SK-N-SH (cell line): ENCODE measurements at regions not wholly inside any gene's neighbourhood (a gene's known extent, or its start where the extent isn't known, plus 50 kb on each side); places are given as distances from the start of the nearest gene placed in this dataset.

ENCODE experiments used
- CTCF ChIA-PET: fragments of 300-600, 350-600 bp; formaldehyde crosslinking; extraction: SDS; loops from one replicate; lab custom pipeline; 2021; lab: Yijun Ruan, JAX
- POLR2A ChIA-PET: fragments of 350-600 bp; sonication (Branson Sonifier 250); formaldehyde crosslinking; extraction: SDS; loops from one replicate; lab custom pipeline; 2020; ENCODE audit warnings: antibody characterized with exemption, inconsistent platforms; lab: Yijun Ruan, JAX
- DNase-seq: peaks from one replicate; pipeline ENCODE4 v3.0.0; 2012
- H2AFZ ChIP-seq: fragments of 200-600 bp; sonication (generic); 2 replicates; pipeline ENCODE4 v1.8.1; 2016; ENCODE audit warnings: antibody characterized with exemption, mild to moderate bottlenecking, low read depth
- H3F3A ChIP-seq: fragments of 200-600 bp; sonication (generic); replicated peaks from 2 replicates; pipeline ENCODE3; 2016; ENCODE audit warnings: antibody characterized with exemption, mild to moderate bottlenecking; ENCODE audit not compliant: insufficient read depth
- H3K27ac ChIP-seq, 2 experiments: fragments of 200-500 bp in 1 of 2; fragments of 200-600 bp in 1 of 2; sonication (Bioruptor generic) in 1 of 2; sonication (generic), shearing (Covaris generic) in 1 of 2; 2 replicates each; pipeline versions ENCODE4 v1.5.1 to v1.6.1; 2014 to 2016; ENCODE audit warnings: low read depth in 2 of 2, inconsistent platforms in 1 of 2, low read length in 1 of 2, mild to moderate bottlenecking in 1 of 2, mixed read lengths in 1 of 2
- H3K27me3 ChIP-seq: fragments of 200-600 bp; sonication (generic), shearing (Covaris generic); 2 replicates; pipeline ENCODE4 v1.6.1; 2016; ENCODE audit warnings: mixed run types; ENCODE audit not compliant: insufficient read depth
- H3K36me3 ChIP-seq, 2 experiments: fragments of 200-500 bp in 1 of 2; fragments of 200-600 bp in 1 of 2; sonication (Bioruptor generic) in 1 of 2; sonication (generic) in 1 of 2; replicated peaks in 1 of 2; 2 replicates each; pipeline versions ENCODE3 to v1.5.1; 2014 to 2016; ENCODE audit warnings: low read length in 1 of 2, mild to moderate bottlenecking in 1 of 2; ENCODE audit not compliant: insufficient read depth in 2 of 2, control insufficient read depth in 1 of 2
- H3K4me1 ChIP-seq, 2 experiments: fragments of 200-500 bp in 1 of 2; fragments of 200-600 bp in 1 of 2; sonication (Bioruptor generic) in 1 of 2; sonication (generic), shearing (Covaris generic) in 1 of 2; 2 replicates each; pipeline versions ENCODE4 v1.5.1 to v1.6.1; 2014 to 2016; ENCODE audit warnings: low read depth in 1 of 2, low read length in 1 of 2, mixed run types in 1 of 2; ENCODE audit not compliant: insufficient read depth in 2 of 2, control insufficient read depth in 1 of 2
- H3K4me2 ChIP-seq: fragments of 200-600 bp; sonication (generic), shearing (Covaris generic); 2 replicates; pipeline ENCODE4 v1.6.1; 2017; ENCODE audit warnings: mixed run types
- H3K4me3 ChIP-seq, 2 experiments: fragments of 200-500 bp in 1 of 2; fragments of 200-600 bp in 1 of 2; sonication (Bioruptor generic) in 1 of 2; sonication (generic), shearing (Covaris generic) in 1 of 2; 2 replicates each; pipeline versions ENCODE4 v1.5.1 to v1.8.1; 2014 to 2016; ENCODE audit warnings: low read depth in 2 of 2, inconsistent platforms in 1 of 2, low read length in 1 of 2, mild to moderate bottlenecking in 1 of 2, mixed read lengths in 1 of 2, moderate library complexity in 1 of 2
- H3K79me2 ChIP-seq: fragments of 200-600 bp; sonication (generic); 2 replicates; pipeline ENCODE4 v1.8.1; 2017; ENCODE audit warnings: mild to moderate bottlenecking; ENCODE audit not compliant: insufficient read depth
- H3K9ac ChIP-seq: fragments of 200-600 bp; sonication (generic); 2 replicates; pipeline ENCODE4 v1.6.1; 2017; ENCODE audit warnings: mixed run types
- H3K9me2 ChIP-seq: fragments of 200-600 bp; sonication (generic); 2 replicates; pipeline ENCODE4 v1.6.1; 2017; ENCODE audit warnings: mixed run types
- H3K9me3 ChIP-seq: fragments of 200-600 bp; sonication (generic); 2 replicates; pipeline ENCODE4 v1.6.1; 2017; ENCODE audit warnings: mixed run types, mild to moderate bottlenecking, moderate library complexity
- H4K20me1 ChIP-seq: fragments of 200-600 bp; sonication (generic); 2 replicates; pipeline ENCODE4 v1.6.1; 2017; ENCODE audit warnings: mild to moderate bottlenecking, mixed run types; ENCODE audit not compliant: insufficient read depth
- CTCF ChIP-seq: fragments of 200-600 bp; sonication (generic); IDR thresholded peaks from 2 replicates; pipeline ENCODE4 v1.6.1; 2017; ENCODE audit warnings: antibody characterized with exemption, mild to moderate bottlenecking, moderate library complexity
- FOXJ3 ChIP-seq: sonication (generic); formaldehyde crosslinking; IDR thresholded peaks from 2 replicates; pipeline ENCODE4 v1.5.1; 2020; ENCODE audit warnings: mild to moderate bottlenecking, missing genetic modification reagents
- FOXM1 ChIP-seq: IDR thresholded peaks from 2 replicates; pipeline ENCODE4 v1.4.0; 2012; ENCODE audit warnings: low read depth, mild to moderate bottlenecking
- GABPA ChIP-seq: IDR thresholded peaks from 2 replicates; pipeline ENCODE4 v1.4.0; 2012; ENCODE audit warnings: low read depth, mild to moderate bottlenecking
- IRF3 ChIP-seq: fragments of 150-350 bp; IDR thresholded peaks from 2 replicates; pipeline ENCODE4 v1.6.1; 2016; ENCODE audit warnings: mild to moderate bottlenecking, low read depth, low read length
- MEF2A ChIP-seq: IDR thresholded peaks from 2 replicates; pipeline ENCODE4 v1.4.0; 2012; ENCODE audit warnings: low read depth, borderline replicate concordance
- MXI1 ChIP-seq: IDR thresholded peaks from 2 replicates; pipeline ENCODE4 v1.6.1; 2012; ENCODE audit warnings: mild to moderate bottlenecking, low read depth, low read length, improper control_type of control experiment
- NFIC ChIP-seq: IDR thresholded peaks from 2 replicates; pipeline ENCODE4 v1.4.0; 2012; ENCODE audit warnings: borderline replicate concordance
- NRF1 ChIP-seq: IDR thresholded peaks from 2 replicates; pipeline ENCODE4 v1.6.1; 2012; ENCODE audit warnings: low read depth, mild to moderate bottlenecking, low read length
- RFX5 ChIP-seq: IDR thresholded peaks from 2 replicates; pipeline ENCODE4 v1.6.1; 2012; ENCODE audit warnings: mild to moderate bottlenecking, improper control_type of control experiment, low read length
- RXRA ChIP-seq: IDR thresholded peaks from 2 replicates; pipeline ENCODE4 v1.4.0; 2012; ENCODE audit warnings: low read depth, mild to moderate bottlenecking, borderline replicate concordance
- SMC3 ChIP-seq: IDR thresholded peaks from 2 replicates; pipeline ENCODE4 v1.6.1; 2012; ENCODE audit warnings: low read depth, low read length, improper control_type of control experiment
- TAF1 ChIP-seq: IDR thresholded peaks from 2 replicates; pipeline ENCODE4 v1.6.1; 2012; ENCODE audit warnings: low read depth, mild to moderate bottlenecking, low read length, moderate library complexity, borderline replicate concordance
- TEAD4 ChIP-seq: IDR thresholded peaks from 2 replicates; pipeline ENCODE4 v1.4.0; 2012; ENCODE audit warnings: mild to moderate bottlenecking, borderline replicate concordance; ENCODE audit not compliant: insufficient read depth
- WGBS: methylation state at CpG from one replicate; pipeline ENCODE4 v1.1.6; 2017; ENCODE audit warnings: low lambda C conversion rate; 5-methylcytosine and 5-hydroxymethylcytosine counted together

- WGBS, result 76% methylated on average over 25 of the region's 25 CpGs
- DNase-seq, result no peak
- CTCF ChIA-PET, result interaction anchor here (1.0 to 1.2 kb wide), 2 partner anchors 9 to 11 kb away, joined by 3 to 5 read pairs; no protein-coding TSS in a partner anchor
- no peaks in the 10 kb centered on the region for H3F3A ChIP-seq
- H3K36me3 ChIP-seq, result no peaks in the 10 kb centered on the region
- no peaks in the 10 kb centered on the region for H3K9me2 ChIP-seq
- no peaks in the 10 kb centered on the region for H3K9me3 ChIP-seq
- H3K27ac ChIP-seq, result no peak overlapping the region
- H3K9ac ChIP-seq, result no peak overlapping the region
- no peak overlapping the region for H2AFZ ChIP-seq
- no peaks in the 10 kb centered on the region for H3K27me3 ChIP-seq
- no peak overlapping the region for H3K4me3 ChIP-seq
- no peaks in the 10 kb centered on the region for H3K79me2 ChIP-seq
- TF ChIP-seq TAF1 (no peak), RFX5 (no peak), FOXM1 (no peak), TEAD4 (no peak), IRF3 (no peak), FOXJ3 (CRISPR knock-in tag) (no peak), MXI1 (no peak), RXRA (no peak), NFIC (no peak), GABPA (no peak), NRF1 (no peak), MEF2A (no peak)
- H4K20me1 ChIP-seq, result no peaks in the 10 kb centered on the region
- no peak overlapping the region for H3K4me2 ChIP-seq
- H3K4me1 ChIP-seq, result no peaks in the 10 kb centered on the region
- POLR2A ChIA-PET, result no interaction called here
These were observed 304.0 kb downstream of the MBD2 start for GRCh38 chr18:53920312-53921075.

- Histone ChIP-seq H3K9me2 (no peaks in the 10 kb centered on the region), H3K4me1 (no peaks in the 10 kb centered on the region), H3K27ac (no peak overlapping the region), H3K9ac (no peak overlapping the region), H3K79me2 (no peaks in the 10 kb centered on the region), H3K27me3 (no peaks in the 10 kb centered on the region), H3K9me3 (no peaks in the 10 kb centered on the region), H4K20me1 (no peaks in the 10 kb centered on the region), H3K4me3 (no peak overlapping the region), H2AFZ (no peak overlapping the region), H3K4me2 (no peak overlapping the region), H3K36me3 (no peaks in the 10 kb centered on the region), H3F3A (no peaks in the 10 kb centered on the region)
- 13% methylated on average over 2 of the region's 2 CpGs for WGBS
- ChIA-PET POLR2A (no interaction called here), CTCF (no interaction called here)
- DNase-seq, result no peak
- TF ChIP-seq GABPA, result no peak
- no peak for TF ChIP-seq CTCF
- TF ChIP-seq NRF1, result no peak
- no peak for TF ChIP-seq IRF3
- no peak for TF ChIP-seq SMC3
These were observed 306.4 kb downstream of the MBD2 start for GRCh38 chr18:53918091-53918490.
